Left lung (tissue), 4 donors: ENCODE measurements at regions not wholly inside any gene's neighbourhood (a gene's known extent, or its start where the extent isn't known, plus 50 kb on each side); places are given as distances from the start of the nearest gene placed in this dataset.

Experiments
- ATAC-seq: fragments of 200-7000 bp; cut with Tn5 transposase; one replicate; pipeline ENCODE4 v1.9.1; 2020; ENCODE audit warnings: moderate library complexity
- DNase-seq, 4 donors: peaks; one replicate each; pipeline ENCODE4 v3.0.0-alpha.2; 2013 to 2020
- H3K27ac ChIP-seq, 2 donors: fragments of 200-600 bp; sonication (generic) in 1 of 2; one replicate each; pipeline versions ENCODE4 v1.5.0 to v1.8.0; 2020 to 2021
- H3K27me3 ChIP-seq, 2 donors: fragments of 200-600 bp; sonication (generic) in 1 of 2; one replicate each; pipeline versions ENCODE4 v1.5.0 to v1.8.0; 2020 to 2021
- H3K36me3 ChIP-seq, 2 donors: fragments of 200-600 bp; sonication (generic) in 1 of 2; one replicate each; pipeline versions ENCODE4 v1.5.0 to v1.8.0; 2020 to 2021
- H3K4me1 ChIP-seq, 2 donors: fragments of 200-600 bp; one replicate each; pipeline ENCODE4 v1.8.0; 2021
- H3K4me3 ChIP-seq, 2 donors: fragments of 200-600 bp; sonication (generic) in 1 of 2; one replicate each; pipeline versions ENCODE4 v1.5.0 to v1.8.0; 2020 to 2021; ENCODE audit warnings: mild to moderate bottlenecking in 1 of 2
- H3K9me3 ChIP-seq, 2 donors: fragments of 200-600 bp; sonication (generic) in 1 of 2; one replicate each; pipeline versions ENCODE4 v1.5.0 to v1.8.0; 2020 to 2021
- intact Hi-C, 2 donors: fragments of 100-400 bp; cut with DNase I; formaldehyde crosslinking; loops; one replicate each; pipeline versions ENCODE4 v1.11.2 to v1.14.2; 2022
- TF ChIP-seq, protein P1 (sequence below), 2 donors: fragments of 200-600 bp; sonication (generic) in 1 of 2; IDR thresholded peaks; one replicate each; pipeline versions ENCODE4 v1.5.0 to v1.8.0; 2021; ENCODE audit warnings: antibody characterized with exemption in 2 of 2
- donor health status: DM: no; HTN: yes; CAD: no.
- donor health status: DM: no; HTN: no; CAD: no.

DNA sequence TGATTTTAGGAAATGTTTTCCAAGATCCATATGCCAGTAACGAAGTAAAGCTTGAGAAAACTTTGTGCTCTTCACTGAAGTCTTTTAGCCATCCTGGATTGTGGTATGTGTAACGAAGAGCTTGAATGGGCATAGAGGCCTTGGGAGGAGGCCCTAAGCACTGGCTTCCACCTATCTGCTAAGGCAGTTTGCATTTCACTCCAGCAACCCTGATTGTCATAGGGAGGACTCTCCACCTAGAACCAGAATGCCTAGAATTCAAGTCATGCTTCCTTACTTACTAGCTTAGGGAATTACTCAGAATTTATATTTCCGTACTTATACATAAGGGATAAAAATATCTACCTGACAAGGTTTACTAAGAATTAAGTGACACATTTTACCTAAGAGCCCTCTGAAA is 451.5 kb downstream of the FBXO15 start:
- DNase-seq = no peak
- TF ChIP-seq, protein P1, sequence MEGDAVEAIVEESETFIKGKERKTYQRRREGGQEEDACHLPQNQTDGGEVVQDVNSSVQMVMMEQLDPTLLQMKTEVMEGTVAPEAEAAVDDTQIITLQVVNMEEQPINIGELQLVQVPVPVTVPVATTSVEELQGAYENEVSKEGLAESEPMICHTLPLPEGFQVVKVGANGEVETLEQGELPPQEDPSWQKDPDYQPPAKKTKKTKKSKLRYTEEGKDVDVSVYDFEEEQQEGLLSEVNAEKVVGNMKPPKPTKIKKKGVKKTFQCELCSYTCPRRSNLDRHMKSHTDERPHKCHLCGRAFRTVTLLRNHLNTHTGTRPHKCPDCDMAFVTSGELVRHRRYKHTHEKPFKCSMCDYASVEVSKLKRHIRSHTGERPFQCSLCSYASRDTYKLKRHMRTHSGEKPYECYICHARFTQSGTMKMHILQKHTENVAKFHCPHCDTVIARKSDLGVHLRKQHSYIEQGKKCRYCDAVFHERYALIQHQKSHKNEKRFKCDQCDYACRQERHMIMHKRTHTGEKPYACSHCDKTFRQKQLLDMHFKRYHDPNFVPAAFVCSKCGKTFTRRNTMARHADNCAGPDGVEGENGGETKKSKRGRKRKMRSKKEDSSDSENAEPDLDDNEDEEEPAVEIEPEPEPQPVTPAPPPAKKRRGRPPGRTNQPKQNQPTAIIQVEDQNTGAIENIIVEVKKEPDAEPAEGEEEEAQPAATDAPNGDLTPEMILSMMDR (IDR thresholded peaks at IDR 0.05) = no peak
- Histone ChIP-seq H3K4me1 (no peaks in the 10 kb centered on the region), H3K4me3 (no peak overlapping the region), H3K36me3 (no peaks in the 10 kb centered on the region), H3K27ac (no peak overlapping the region), H3K9me3 (no peaks in the 10 kb centered on the region), H3K27me3 (no peaks in the 10 kb centered on the region)
- intact Hi-C loops = no loop called here
- ATAC-seq = no peak

DNA sequence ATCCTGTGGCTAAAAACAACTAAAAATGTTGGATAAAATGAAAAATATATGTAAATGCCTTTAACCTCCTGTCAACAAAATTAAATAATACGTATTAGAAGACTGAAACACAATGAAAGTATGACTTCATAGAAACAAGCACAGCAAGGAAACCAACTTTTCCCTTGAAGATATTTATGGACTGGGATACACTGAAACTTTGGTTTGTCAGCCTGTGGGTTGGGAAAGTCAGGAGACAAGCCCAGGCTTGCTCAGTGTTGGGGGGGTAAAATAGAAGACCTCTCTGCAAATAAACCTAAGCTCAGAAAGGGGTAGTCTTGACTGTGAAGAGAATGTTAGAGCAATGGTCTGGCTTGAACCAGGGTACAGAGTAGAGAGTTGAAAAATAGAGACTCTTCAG is 454.5 kb downstream of the FBXO15 start:
- Histone ChIP-seq H3K4me1 (no peaks in the 10 kb centered on the region), H3K27ac (no peak overlapping the region), H3K9me3 (no peaks in the 10 kb centered on the region), H3K36me3 (no peaks in the 10 kb centered on the region), H3K27me3 (no peaks in the 10 kb centered on the region), H3K4me3 (no peak overlapping the region)
- no peak for ATAC-seq
- TF ChIP-seq, protein P1 (IDR thresholded peaks at IDR 0.05) = no peak
- intact Hi-C loops = no loop called here
- no peak for DNase-seq

DNA sequence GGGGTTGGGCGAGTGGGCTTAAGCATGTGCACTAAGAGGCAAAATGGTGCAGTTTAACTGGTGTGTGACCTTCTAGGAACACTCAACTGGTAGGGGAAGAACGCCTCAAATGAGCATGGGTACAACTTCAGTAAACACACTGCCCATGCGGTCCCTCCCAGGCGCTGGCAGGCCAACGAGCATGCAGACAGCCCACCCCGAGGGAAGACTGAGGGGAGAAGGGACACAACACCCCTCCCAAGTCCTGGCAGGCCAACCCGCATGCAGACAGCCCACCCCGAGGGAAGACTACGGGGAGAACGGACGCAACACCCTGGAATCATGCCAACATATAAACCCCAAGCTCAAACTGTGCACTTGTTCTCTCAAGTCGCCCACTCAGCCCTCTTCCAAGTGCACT is 456.0 kb downstream of the FBXO15 start:
- Histone ChIP-seq H3K36me3 (no peaks in the 10 kb centered on the region), H3K4me1 (no peaks in the 10 kb centered on the region), H3K9me3 (no peaks in the 10 kb centered on the region), H3K27ac (peak overlapping the region in 1 of 2 donors; percentile 49), H3K4me3 (no peak overlapping the region), H3K27me3 (no peaks in the 10 kb centered on the region)
- intact Hi-C loops = no loop called here
- TF ChIP-seq, protein P1 (IDR thresholded peaks at IDR 0.05) = no peak
- ATAC-seq (no peak), DNase-seq (no peak)

DNA sequence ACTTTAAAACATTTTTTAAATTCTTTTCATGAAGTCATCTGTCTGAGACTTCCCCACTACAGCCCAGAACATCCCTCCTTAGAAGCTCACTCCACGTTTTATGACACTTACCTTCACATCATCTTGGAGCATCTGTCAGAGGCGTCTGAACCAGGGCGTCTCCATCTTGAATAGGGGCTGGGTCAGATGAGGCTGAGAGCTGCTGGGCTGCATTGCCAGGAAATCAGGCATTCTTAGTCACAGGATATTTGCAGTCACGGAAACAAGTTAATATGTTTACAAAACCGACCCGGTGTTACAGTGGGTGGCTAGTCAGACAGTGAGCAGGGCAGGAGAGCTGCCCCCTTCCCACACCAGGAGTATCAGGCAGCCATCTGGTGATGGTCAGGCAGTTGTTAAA is 456.5 kb downstream of the FBXO15 start:
- no peaks in the 10 kb centered on the region for H3K9me3 ChIP-seq
- no peak for DNase-seq
- peak; percentile 21 for ATAC-seq
- no peaks in the 10 kb centered on the region for H3K27me3 ChIP-seq
- H3K27ac ChIP-seq = peak overlapping the region in 1 of 2 donors; percentile 49
- no peaks in the 10 kb centered on the region for H3K4me1 ChIP-seq
- no peaks in the 10 kb centered on the region for H3K36me3 ChIP-seq
- intact Hi-C loops = no loop called here
- TF ChIP-seq, protein P1 (IDR thresholded peaks at IDR 0.05) = no peak
- no peak overlapping the region for H3K4me3 ChIP-seq

DNA sequence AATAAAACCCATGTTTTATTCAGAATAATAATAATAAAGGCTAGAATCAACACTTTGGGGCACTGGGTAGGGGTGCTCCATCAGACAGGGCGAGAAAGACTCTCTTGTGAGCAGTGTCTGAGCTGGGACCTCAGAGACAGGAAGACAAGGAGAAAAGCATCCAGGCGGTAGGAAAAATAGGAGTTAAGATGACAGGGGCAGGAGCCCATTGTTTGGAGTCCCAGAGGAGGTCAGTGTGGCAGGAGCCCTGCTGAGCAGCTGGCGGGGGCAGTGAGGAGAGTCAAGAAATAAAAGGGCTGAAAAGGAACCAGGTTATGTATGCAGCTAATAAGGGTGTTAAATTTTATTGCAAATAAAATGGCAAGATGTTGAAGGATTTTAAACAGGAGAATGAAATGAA is 457.4 kb downstream of the FBXO15 start:
- no peak overlapping the region for H3K27ac ChIP-seq
- ATAC-seq (no peak), DNase-seq (no peak)
- H3K4me1 ChIP-seq = no peaks in the 10 kb centered on the region
- no peaks in the 10 kb centered on the region for H3K27me3 ChIP-seq
- H3K4me3 ChIP-seq = no peak overlapping the region
- no peaks in the 10 kb centered on the region for H3K36me3 ChIP-seq
- intact Hi-C loops = no loop called here
- no peaks in the 10 kb centered on the region for H3K9me3 ChIP-seq
- TF ChIP-seq, protein P1 (IDR thresholded peaks at IDR 0.05) = no peak
